ENCODE measurements at regions not wholly inside any gene's neighbourhood (a gene's known extent, or its start where the extent isn't known, plus 50 kb on each side); places are given as distances from the start of the nearest gene placed in this dataset.

GRCh38 chr12:92324849-92325500 lies 179.3 kb upstream of the BTG1 start:
- TF ChIP-seq CTCF (IDR thresholded peaks at IDR 0.05; ENCODE audit: unreplicated experiment) = no peak
- no peak overlapping the region for H3K27ac Mint-ChIP-seq (ENCODE audit: unreplicated experiment)
- no peaks in the 10 kb centered on the region for H3K27me3 Mint-ChIP-seq (ENCODE audit: unreplicated experiment)
- CTCF ChIA-PET = no interaction called here
- H3K4me1 Mint-ChIP-seq (ENCODE audit: low read depth, unreplicated experiment) = peaks cover 10% of the 10 kb centered on the region
- no peaks in the 10 kb centered on the region for H3K36me3 Mint-ChIP-seq (ENCODE audit: insufficient read depth, unreplicated experiment)
- no TSS peak for BruUV-seq (replicated peaks)
- H3K9me3 Mint-ChIP-seq (ENCODE audit: low read depth, unreplicated experiment) = no peaks in the 10 kb centered on the region
- no peak overlapping the region for H3K4me3 Mint-ChIP-seq (ENCODE audit: low read depth, unreplicated experiment)
- no peak for DNase-seq
- intact Hi-C loops (cut with micrococcal nuclease; ENCODE audit: unreplicated experiment) = no loop called here

GRCh38 chr12:92312463-92312964 lies 166.9 kb upstream of the BTG1 start:
- H3K27me3 Mint-ChIP-seq (ENCODE audit: unreplicated experiment) = no peaks in the 10 kb centered on the region
- no peak overlapping the region for H3K27ac Mint-ChIP-seq (ENCODE audit: unreplicated experiment)
- no peaks in the 10 kb centered on the region for H3K36me3 Mint-ChIP-seq (ENCODE audit: insufficient read depth, unreplicated experiment)
- no peaks in the 10 kb centered on the region for H3K9me3 Mint-ChIP-seq (ENCODE audit: low read depth, unreplicated experiment)
- no TSS peak for BruUV-seq (replicated peaks)
- no peaks in the 10 kb centered on the region for H3K4me1 Mint-ChIP-seq (ENCODE audit: low read depth, unreplicated experiment)
- no peak for TF ChIP-seq CTCF (IDR thresholded peaks at IDR 0.05; ENCODE audit: unreplicated experiment)
- H3K4me3 Mint-ChIP-seq (ENCODE audit: low read depth, unreplicated experiment) = no peak overlapping the region
- DNase-seq = no peak
- intact Hi-C loops (cut with micrococcal nuclease; ENCODE audit: unreplicated experiment) = no loop called here
- CTCF ChIA-PET = interaction anchor here (0.6 kb wide), 1 partner anchor 671 kb away, joined by 5 read pairs; no protein-coding TSS in a partner anchor

GRCh38 chr12:92304371-92305055 lies 158.9 kb upstream of the BTG1 start:
- no peaks in the 10 kb centered on the region for H3K36me3 Mint-ChIP-seq (ENCODE audit: insufficient read depth, unreplicated experiment)
- H3K27me3 Mint-ChIP-seq (ENCODE audit: unreplicated experiment) = no peaks in the 10 kb centered on the region
- BruUV-seq (replicated peaks) = no TSS peak
- H3K27ac Mint-ChIP-seq (ENCODE audit: unreplicated experiment) = no peak overlapping the region
- no peak for DNase-seq
- CTCF ChIA-PET = no interaction called here
- no peaks in the 10 kb centered on the region for H3K4me1 Mint-ChIP-seq (ENCODE audit: low read depth, unreplicated experiment)
- H3K4me3 Mint-ChIP-seq (ENCODE audit: low read depth, unreplicated experiment) = no peak overlapping the region
- no peak for TF ChIP-seq CTCF (IDR thresholded peaks at IDR 0.05; ENCODE audit: unreplicated experiment)
- intact Hi-C loops (cut with micrococcal nuclease; ENCODE audit: unreplicated experiment) = no loop called here
- peaks cover 3% of the 10 kb centered on the region for H3K9me3 Mint-ChIP-seq (ENCODE audit: low read depth, unreplicated experiment)

- BruUV-seq (replicated peaks) = no TSS peak
- H3K4me1 Mint-ChIP-seq (ENCODE audit: low read depth, unreplicated experiment) = no peaks in the 10 kb centered on the region
- H3K4me3 Mint-ChIP-seq (ENCODE audit: low read depth, unreplicated experiment) = no peak overlapping the region
- no peaks in the 10 kb centered on the region for H3K27me3 Mint-ChIP-seq (ENCODE audit: unreplicated experiment)
- no peak overlapping the region for H3K27ac Mint-ChIP-seq (ENCODE audit: unreplicated experiment)
- no peaks in the 10 kb centered on the region for H3K36me3 Mint-ChIP-seq (ENCODE audit: insufficient read depth, unreplicated experiment)
- no peak for DNase-seq
- intact Hi-C loops (cut with micrococcal nuclease; ENCODE audit: unreplicated experiment) = no loop called here
- peaks cover 3% of the 10 kb centered on the region for H3K9me3 Mint-ChIP-seq (ENCODE audit: low read depth, unreplicated experiment)
- CTCF ChIA-PET = no interaction called here
- no peak for TF ChIP-seq CTCF (IDR thresholded peaks at IDR 0.05; ENCODE audit: unreplicated experiment)
Measured at GRCh38 chr12:92302041-92302829, 156.6 kb upstream of the BTG1 start.

Data from Calu3 (cell line).